ENCODE measurements at regions not wholly inside any gene's neighbourhood (a gene's known extent, or its start where the extent isn't known, plus 50 kb on each side); places are given as distances from the start of the nearest gene placed in this dataset.

DNA sequence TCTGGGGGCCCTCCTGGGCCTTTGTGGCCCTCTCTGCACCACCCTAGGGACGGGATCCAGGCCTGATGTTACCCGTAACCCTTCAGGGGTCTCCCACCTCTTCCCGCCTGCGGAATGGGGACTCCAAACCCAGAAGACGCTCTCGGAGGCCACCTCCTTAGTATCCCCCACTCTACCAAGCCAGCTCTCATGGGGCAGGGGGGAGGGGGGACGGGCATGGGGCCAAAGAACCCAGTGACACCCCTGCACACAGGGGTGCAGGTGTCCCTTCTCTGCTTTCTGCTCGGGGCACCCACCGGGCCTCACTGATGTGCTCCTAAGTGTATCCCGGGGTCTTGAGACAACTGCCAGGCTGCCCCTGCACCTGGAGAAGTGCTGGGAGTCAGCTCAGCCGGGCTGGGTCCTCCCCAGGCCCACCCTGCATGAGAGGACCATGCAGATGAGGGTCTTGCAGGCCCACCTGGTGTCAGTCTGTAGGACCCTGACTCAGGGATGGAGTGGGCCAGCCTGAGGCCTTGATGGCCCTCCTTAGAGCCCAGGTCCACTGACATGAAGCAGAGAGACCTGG, 176.9 kb downstream of the IGLL1 start:
- Histone ChIP-seq H3K27me3 (ENCODE audit: control insufficient read depth in 3 of 3, insufficient read depth in 3 of 3, low read length in 3 of 3) (peaks cover 15 to 38% (median 31%) of the 10 kb centered on the region in 3 donors), H3K27ac (ENCODE audit: low read depth, low read length) (no peak overlapping the region)

DNA sequence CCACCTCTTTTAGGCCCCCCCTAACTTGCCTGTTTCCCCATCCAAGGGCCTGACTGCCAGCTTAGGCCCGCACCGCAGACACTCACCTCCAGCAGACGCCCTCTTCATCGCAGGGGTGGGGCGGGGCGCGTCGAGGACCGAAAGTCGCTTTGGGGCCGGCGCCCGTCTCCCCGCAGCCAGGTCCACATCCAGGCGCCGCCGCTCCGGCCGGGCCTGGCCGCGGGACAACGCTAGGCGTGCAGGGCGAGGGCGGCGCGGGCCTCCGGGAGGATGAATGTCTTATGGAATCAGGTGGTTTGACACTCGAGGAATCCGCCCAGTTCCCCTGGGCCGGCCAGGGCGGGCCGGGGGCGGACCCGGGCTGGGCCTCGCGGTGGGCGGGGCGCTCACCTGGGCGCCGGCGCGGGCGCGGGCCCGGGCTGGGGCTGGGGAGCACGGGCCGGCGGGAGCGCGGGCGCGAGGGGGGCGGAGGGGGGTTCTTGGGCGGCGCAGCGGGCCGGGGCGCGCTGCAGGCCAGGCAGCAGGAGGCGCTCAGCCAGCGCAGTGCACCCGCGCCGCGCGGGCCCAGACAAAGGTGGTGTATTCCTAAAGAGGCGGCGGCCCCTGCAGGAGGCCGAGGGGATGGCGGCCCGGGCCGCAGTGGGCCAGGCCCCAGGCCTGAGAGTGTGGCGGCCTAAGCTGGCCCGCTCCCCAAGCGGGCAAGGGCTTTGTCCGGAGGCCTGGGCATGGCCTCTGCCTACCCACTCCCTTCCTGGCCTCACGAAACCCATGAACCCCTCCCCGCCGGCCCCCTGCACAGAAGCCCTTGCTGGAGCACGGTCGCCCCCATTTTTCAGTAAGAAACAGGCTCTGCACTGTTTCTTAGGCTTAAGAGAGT, 177.6 kb downstream of the IGLL1 start:
- Histone ChIP-seq H3K9ac (ENCODE audit: low read depth in 1 of 3, low read length in 3 of 3) (no peak overlapping the region), H3K27ac (ENCODE audit: low read depth, low read length) (no peak overlapping the region), H3K4me1 (ENCODE audit: control insufficient read depth in 3 of 3, insufficient read depth in 3 of 3, low read length in 3 of 3) (peaks cover 0 to 3% (median 0%) of the 10 kb centered on the region in 3 donors), H3K27me3 (ENCODE audit: control insufficient read depth in 3 of 3, insufficient read depth in 3 of 3, low read length in 3 of 3) (peaks cover 15 to 38% (median 31%) of the 10 kb centered on the region in 3 donors), H3K4me3 (ENCODE audit: low read length in 3 of 3) (no peak overlapping the region), H3K36me3 (ENCODE audit: control insufficient read depth in 3 of 3, insufficient read depth in 3 of 3, low read length in 3 of 3) (no peaks in the 10 kb centered on the region), H3K9me3 (ENCODE audit: control insufficient read depth in 3 of 3, low read length in 3 of 3) (no peaks in the 10 kb centered on the region)

More for the DNA sequence above, 176.9 kb downstream of the IGLL1 start:
- Histone ChIP-seq H3K4me1 (ENCODE audit: control insufficient read depth in 3 of 3, insufficient read depth in 3 of 3, low read length in 3 of 3) (peaks cover 0 to 3% (median 0%) of the 10 kb centered on the region in 3 donors), H3K4me3 (ENCODE audit: low read length in 3 of 3) (no peak overlapping the region), H3K9me3 (ENCODE audit: control insufficient read depth in 3 of 3, low read length in 3 of 3) (no peaks in the 10 kb centered on the region), H3K36me3 (ENCODE audit: control insufficient read depth in 3 of 3, insufficient read depth in 3 of 3, low read length in 3 of 3) (no peaks in the 10 kb centered on the region), H3K9ac (ENCODE audit: low read depth in 1 of 3, low read length in 3 of 3) (no peak overlapping the region)

GRCh38 chr22:23401910-23402274, 178.2 kb downstream of the IGLL1 start:
- Histone ChIP-seq H3K4me1 (ENCODE audit: control insufficient read depth in 3 of 3, insufficient read depth in 3 of 3, low read length in 3 of 3) (peaks cover 0 to 3% (median 0%) of the 10 kb centered on the region in 3 donors), H3K27ac (ENCODE audit: low read depth, low read length) (no peak overlapping the region), H3K27me3 (ENCODE audit: control insufficient read depth in 3 of 3, insufficient read depth in 3 of 3, low read length in 3 of 3) (peaks cover 15 to 38% (median 31%) of the 10 kb centered on the region in 3 donors), H3K36me3 (ENCODE audit: control insufficient read depth in 3 of 3, insufficient read depth in 3 of 3, low read length in 3 of 3) (no peaks in the 10 kb centered on the region), H3K9me3 (ENCODE audit: control insufficient read depth in 3 of 3, low read length in 3 of 3) (no peaks in the 10 kb centered on the region), H3K4me3 (ENCODE audit: low read length in 3 of 3) (no peak overlapping the region), H3K9ac (ENCODE audit: low read depth in 1 of 3, low read length in 3 of 3) (no peak overlapping the region)

DNA sequence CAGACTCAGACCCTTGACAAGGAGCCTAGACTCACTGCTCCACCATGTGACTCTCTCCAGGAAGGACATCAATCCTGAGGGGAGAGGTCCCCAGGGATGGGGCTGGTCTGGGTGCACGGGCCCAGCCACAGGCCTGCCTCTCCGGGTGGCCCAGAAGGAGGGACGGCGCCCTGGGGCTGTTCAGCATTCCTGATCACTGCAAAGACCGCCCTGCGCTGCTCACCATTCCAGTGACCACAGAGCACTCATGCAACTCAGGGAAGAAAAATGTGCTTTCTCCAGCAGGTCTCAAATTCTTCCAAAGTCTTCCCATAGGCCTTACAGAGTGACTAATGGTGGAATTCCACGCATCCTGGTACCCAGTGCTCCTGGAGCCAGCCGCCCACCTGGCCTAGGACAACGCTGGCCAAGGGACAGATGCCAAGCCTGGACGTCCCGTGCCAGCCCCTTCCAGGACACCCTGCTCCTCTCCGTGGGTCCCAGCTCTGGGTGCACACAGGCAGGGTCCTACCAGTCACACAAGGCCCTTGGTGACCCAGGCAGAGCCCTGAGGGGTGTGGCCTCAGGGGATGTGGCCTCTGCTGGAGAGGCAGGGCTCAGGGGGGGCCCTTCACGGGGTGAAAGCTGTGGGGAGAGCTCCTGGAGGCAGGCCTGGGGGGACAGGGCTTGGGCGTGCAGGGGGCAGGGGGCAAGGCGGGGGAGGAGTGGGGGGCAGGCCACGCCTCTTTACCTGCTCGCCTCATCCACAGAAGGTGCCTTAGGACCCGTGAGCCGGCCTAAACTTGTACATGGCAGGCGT, 178.8 kb downstream of the IGLL1 start:
- Histone ChIP-seq H3K4me3 (ENCODE audit: low read length in 3 of 3) (no peak overlapping the region), H3K27me3 (ENCODE audit: control insufficient read depth in 3 of 3, insufficient read depth in 3 of 3, low read length in 3 of 3) (peaks cover 15 to 38% (median 31%) of the 10 kb centered on the region in 3 donors), H3K27ac (ENCODE audit: low read depth, low read length) (no peak overlapping the region), H3K36me3 (ENCODE audit: control insufficient read depth in 3 of 3, insufficient read depth in 3 of 3, low read length in 3 of 3) (no peaks in the 10 kb centered on the region), H3K9ac (ENCODE audit: low read depth in 1 of 3, low read length in 3 of 3) (no peak overlapping the region), H3K9me3 (ENCODE audit: control insufficient read depth in 3 of 3, low read length in 3 of 3) (no peaks in the 10 kb centered on the region), H3K4me1 (ENCODE audit: control insufficient read depth in 3 of 3, insufficient read depth in 3 of 3, low read length in 3 of 3) (peaks cover 0 to 3% (median 0%) of the 10 kb centered on the region in 3 donors)

- Histone ChIP-seq H3K9ac (ENCODE audit: low read depth in 1 of 3, low read length in 3 of 3) (no peak overlapping the region), H3K4me1 (ENCODE audit: control insufficient read depth in 3 of 3, insufficient read depth in 3 of 3, low read length in 3 of 3) (peaks cover 0 to 3% (median 0%) of the 10 kb centered on the region in 3 donors), H3K27me3 (ENCODE audit: control insufficient read depth in 3 of 3, insufficient read depth in 3 of 3, low read length in 3 of 3) (peaks cover 15 to 36% (median 30%) of the 10 kb centered on the region in 3 donors), H3K36me3 (ENCODE audit: control insufficient read depth in 3 of 3, insufficient read depth in 3 of 3, low read length in 3 of 3) (no peaks in the 10 kb centered on the region), H3K4me3 (ENCODE audit: low read length in 3 of 3) (no peak overlapping the region), H3K9me3 (ENCODE audit: control insufficient read depth in 3 of 3, low read length in 3 of 3) (no peaks in the 10 kb centered on the region), H3K27ac (ENCODE audit: low read depth, low read length) (no peak overlapping the region)
Measured at GRCh38 chr22:23400286-23400981, 179.7 kb downstream of the IGLL1 start.

DNA sequence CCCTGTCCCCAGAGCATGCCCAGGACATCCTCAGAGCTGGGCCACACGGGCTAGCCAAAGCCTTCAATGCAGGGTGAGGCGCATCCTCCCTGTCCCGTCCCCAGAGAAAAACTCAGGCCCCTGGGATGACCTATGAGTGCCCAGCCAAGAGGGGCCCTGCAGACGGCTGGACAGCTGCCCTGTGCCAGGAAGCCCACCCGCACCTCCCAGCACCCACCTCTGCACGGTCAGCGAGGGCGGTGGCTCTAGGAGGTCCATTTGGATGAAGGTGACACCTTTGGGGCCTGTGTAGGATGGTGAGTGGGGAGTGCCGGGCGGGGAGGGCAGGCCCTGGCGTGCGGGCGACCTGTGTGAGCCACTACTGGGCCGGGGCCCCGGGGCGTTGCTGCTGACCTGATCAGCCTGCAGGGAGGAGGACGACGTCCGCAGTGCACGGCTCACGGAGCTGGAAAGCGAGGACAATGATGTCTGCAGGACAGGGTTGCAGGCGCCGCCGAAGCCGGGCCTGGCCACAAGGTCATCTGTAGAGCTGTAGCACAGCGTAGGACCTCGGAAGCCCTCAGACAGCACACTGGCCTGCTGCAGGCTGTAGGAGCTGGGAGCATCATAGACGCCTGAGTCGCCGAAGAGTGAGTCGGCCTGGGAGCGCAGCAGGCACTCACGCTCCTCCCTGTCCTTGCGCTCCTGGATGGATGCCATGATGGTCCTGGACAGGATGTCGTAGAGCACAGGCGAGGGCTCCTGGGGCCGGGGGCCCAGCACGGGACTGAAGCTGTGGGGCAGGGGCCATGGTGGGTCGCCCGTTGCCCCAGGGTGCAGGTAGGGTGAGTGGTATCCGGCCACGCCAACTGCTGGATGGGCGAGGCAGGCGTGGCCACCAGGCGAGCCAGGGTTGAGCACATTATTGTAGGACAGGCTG, 180.5 kb downstream of the IGLL1 start:
- H3K9me3 ChIP-seq (ENCODE audit: control insufficient read depth in 3 of 3, low read length in 3 of 3): no peaks in the 10 kb centered on the region
- no peak overlapping the region for H3K9ac ChIP-seq (ENCODE audit: low read depth in 1 of 3, low read length in 3 of 3)
- H3K4me1 ChIP-seq (ENCODE audit: control insufficient read depth in 3 of 3, insufficient read depth in 3 of 3, low read length in 3 of 3): peaks cover 0 to 3% (median 0%) of the 10 kb centered on the region in 3 donors
- H3K36me3 ChIP-seq (ENCODE audit: control insufficient read depth in 3 of 3, insufficient read depth in 3 of 3, low read length in 3 of 3): no peaks in the 10 kb centered on the region
- peaks cover 11 to 29% (median 22%) of the 10 kb centered on the region in 3 donors for H3K27me3 ChIP-seq (ENCODE audit: control insufficient read depth in 3 of 3, insufficient read depth in 3 of 3, low read length in 3 of 3)
- H3K4me3 ChIP-seq (ENCODE audit: low read length in 3 of 3): no peak overlapping the region
- H3K27ac ChIP-seq (ENCODE audit: low read depth, low read length): no peak overlapping the region

GRCh38 chr22:23398701-23399366, 181.3 kb downstream of the IGLL1 start:
- H3K9me3 ChIP-seq (ENCODE audit: control insufficient read depth in 3 of 3, low read length in 3 of 3): no peaks in the 10 kb centered on the region
- no peak overlapping the region for H3K4me3 ChIP-seq (ENCODE audit: low read length in 3 of 3)
- H3K27me3 ChIP-seq (ENCODE audit: control insufficient read depth in 3 of 3, insufficient read depth in 3 of 3, low read length in 3 of 3): peaks cover 11 to 26% (median 22%) of the 10 kb centered on the region in 3 donors
- no peak overlapping the region for H3K27ac ChIP-seq (ENCODE audit: low read depth, low read length)
- peaks cover 0 to 3% (median 0%) of the 10 kb centered on the region in 3 donors for H3K4me1 ChIP-seq (ENCODE audit: control insufficient read depth in 3 of 3, insufficient read depth in 3 of 3, low read length in 3 of 3)
- no peak overlapping the region for H3K9ac ChIP-seq (ENCODE audit: low read depth in 1 of 3, low read length in 3 of 3)
- H3K36me3 ChIP-seq (ENCODE audit: control insufficient read depth in 3 of 3, insufficient read depth in 3 of 3, low read length in 3 of 3): no peaks in the 10 kb centered on the region

DNA sequence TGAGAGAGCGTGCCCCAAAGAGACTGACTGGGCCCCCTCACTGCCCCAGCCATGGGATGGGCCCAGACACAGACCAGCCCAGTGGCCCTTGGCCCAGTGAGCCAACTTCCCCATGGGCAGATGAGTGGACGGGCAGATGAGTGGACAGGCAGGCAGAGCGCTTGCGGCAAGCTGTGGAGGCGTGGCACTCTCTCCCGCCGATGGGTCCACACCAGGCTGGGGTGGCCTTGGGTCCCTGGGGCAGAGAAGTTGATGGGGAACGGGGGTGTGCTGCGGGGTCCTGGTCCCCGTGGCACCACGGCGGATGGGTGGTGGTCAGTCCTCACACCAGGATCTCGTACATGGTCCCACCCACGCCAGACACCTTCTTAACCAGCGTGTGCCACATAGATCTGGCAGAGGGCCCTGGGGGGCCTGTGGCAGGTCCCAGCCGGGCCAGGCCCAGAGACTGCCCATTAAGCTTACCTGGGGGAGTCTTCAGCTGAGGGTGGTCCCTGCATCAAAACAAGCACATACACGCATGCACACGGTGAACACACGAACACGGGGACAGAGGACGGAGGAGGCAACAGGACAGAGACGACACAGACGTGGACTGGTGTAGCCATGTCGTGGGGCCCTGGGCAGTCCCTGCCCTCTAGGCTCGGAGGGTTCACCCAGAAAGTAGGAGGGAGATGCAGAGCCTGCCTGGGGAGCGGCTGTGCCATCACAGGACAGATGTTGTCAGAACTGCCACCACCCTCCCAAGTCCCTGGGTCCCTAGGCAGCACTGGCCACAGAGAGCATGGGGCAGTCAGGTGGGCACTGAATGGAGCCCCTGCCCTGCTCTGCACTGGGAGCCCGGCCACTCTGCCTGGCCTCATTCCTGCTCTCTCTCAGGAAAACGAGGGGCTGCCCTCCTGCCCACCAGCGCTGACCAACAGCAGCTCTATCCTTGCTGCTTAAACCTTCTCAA, 182.2 kb downstream of the IGLL1 start:
- Histone ChIP-seq H3K4me3 (ENCODE audit: low read length in 3 of 3) (no peak overlapping the region), H3K4me1 (ENCODE audit: control insufficient read depth in 3 of 3, insufficient read depth in 3 of 3, low read length in 3 of 3) (peaks cover 0 to 3% (median 0%) of the 10 kb centered on the region in 3 donors), H3K36me3 (ENCODE audit: control insufficient read depth in 3 of 3, insufficient read depth in 3 of 3, low read length in 3 of 3) (no peaks in the 10 kb centered on the region), H3K27me3 (ENCODE audit: control insufficient read depth in 3 of 3, insufficient read depth in 3 of 3, low read length in 3 of 3) (peaks cover 11 to 22% (median 18%) of the 10 kb centered on the region in 3 donors), H3K27ac (ENCODE audit: low read depth, low read length) (no peak overlapping the region), H3K9me3 (ENCODE audit: control insufficient read depth in 3 of 3, low read length in 3 of 3) (no peaks in the 10 kb centered on the region), H3K9ac (ENCODE audit: low read depth in 1 of 3, low read length in 3 of 3) (no peak overlapping the region)
